ENCODE measurements at regions not wholly inside any gene's neighbourhood (a gene's known extent, or its start where the extent isn't known, plus 50 kb on each side); places are given as distances from the start of the nearest gene placed in this dataset.

DNA sequence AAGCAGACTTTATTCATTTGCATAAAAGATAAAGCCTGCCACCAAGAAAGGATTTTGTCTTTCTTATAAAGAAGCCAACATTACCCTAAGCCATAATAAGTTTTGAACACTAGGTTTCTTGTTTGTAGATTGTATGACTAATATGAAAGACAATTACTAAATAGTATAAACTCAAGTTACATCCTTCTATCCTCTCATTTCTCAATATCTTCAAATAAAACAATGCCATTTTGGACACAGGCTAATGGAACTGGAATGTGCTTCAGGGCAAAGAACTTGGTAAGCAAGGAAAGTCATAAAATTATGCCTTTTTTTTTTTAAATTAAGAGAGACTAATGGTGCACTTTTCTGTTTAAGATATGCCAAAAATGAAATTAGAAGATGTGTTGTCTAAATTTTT is 137.7 kb downstream of the DKK1 start:
- TF ChIP-seq ISL1 (CRISPR knock-in tag; IDR thresholded peaks at IDR 0.05) (peak; percentile 73), TCF4 (CRISPR knock-in tag; IDR thresholded peaks at IDR 0.05; ENCODE audit: borderline replicate concordance) (no peak)
- ATAC-seq: peak; percentile 61; the same call in 2 of the 3 replicates

GRCh38 chr10:52452600-52453493 is 138.8 kb downstream of the DKK1 start:
- TF ChIP-seq ESRRG (CRISPR knock-in tag; IDR thresholded peaks at IDR 0.05): no peak
- ATAC-seq: no peak

GRCh38 chr10:52453501-52453900 is 139.4 kb downstream of the DKK1 start:
- TF ChIP-seq ZFP3 (CRISPR knock-in tag; IDR thresholded peaks at IDR 0.05) (no peak), OSR1 (CRISPR knock-in tag; IDR thresholded peaks at IDR 0.05) (no peak), CSRNP3 (CRISPR knock-in tag; IDR thresholded peaks at IDR 0.05) (no peak)
- ATAC-seq: no peak

GRCh38 chr10:52454491-52454890 is 140.4 kb downstream of the DKK1 start:
- TF ChIP-seq BACH2 (CRISPR knock-in tag; IDR thresholded peaks at IDR 0.05; ENCODE audit: borderline replicate concordance) (no peak), ZFP30 (CRISPR knock-in tag; IDR thresholded peaks at IDR 0.05) (no peak), ZNF8 (CRISPR knock-in tag; IDR thresholded peaks at IDR 0.05) (no peak), TSHZ2 (CRISPR knock-in tag; IDR thresholded peaks at IDR 0.05) (no peak), GLIS3 (CRISPR knock-in tag; IDR thresholded peaks at IDR 0.05) (no peak), PPARA (CRISPR knock-in tag; IDR thresholded peaks at IDR 0.05; ENCODE audit: borderline replicate concordance) (no peak), ZNF565 (CRISPR knock-in tag; conservative IDR thresholded peaks at IDR 0.05; ENCODE audit: low read depth) (no peak), TOX (CRISPR knock-in tag; IDR thresholded peaks at IDR 0.05; ENCODE audit: borderline replicate concordance) (no peak), ZFP3 (CRISPR knock-in tag; IDR thresholded peaks at IDR 0.05) (no peak), CSDC2 (CRISPR knock-in tag; IDR thresholded peaks at IDR 0.05) (no peak)
- TF ChIP-seq, protein P1, sequence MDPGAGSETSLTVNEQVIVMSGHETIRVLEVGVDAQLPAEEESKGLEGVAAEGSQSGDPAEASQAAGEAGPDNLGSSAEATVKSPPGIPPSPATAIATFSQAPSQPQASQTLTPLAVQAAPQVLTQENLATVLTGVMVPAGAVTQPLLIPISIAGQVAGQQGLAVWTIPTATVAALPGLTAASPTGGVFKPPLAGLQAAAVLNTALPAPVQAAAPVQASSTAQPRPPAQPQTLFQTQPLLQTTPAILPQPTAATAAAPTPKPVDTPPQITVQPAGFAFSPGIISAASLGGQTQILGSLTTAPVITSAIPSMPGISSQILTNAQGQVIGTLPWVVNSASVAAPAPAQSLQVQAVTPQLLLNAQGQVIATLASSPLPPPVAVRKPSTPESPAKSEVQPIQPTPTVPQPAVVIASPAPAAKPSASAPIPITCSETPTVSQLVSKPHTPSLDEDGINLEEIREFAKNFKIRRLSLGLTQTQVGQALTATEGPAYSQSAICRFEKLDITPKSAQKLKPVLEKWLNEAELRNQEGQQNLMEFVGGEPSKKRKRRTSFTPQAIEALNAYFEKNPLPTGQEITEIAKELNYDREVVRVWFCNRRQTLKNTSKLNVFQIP (CRISPR knock-in tag; IDR thresholded peaks at IDR 0.05; ENCODE audit: borderline replicate concordance, low read depth): no peak
- no peak for ATAC-seq

- TF ChIP-seq CSDC2 (CRISPR knock-in tag; IDR thresholded peaks at IDR 0.05) (no peak), ZNF8 (CRISPR knock-in tag; IDR thresholded peaks at IDR 0.05) (no peak), GLIS3 (CRISPR knock-in tag; IDR thresholded peaks at IDR 0.05) (no peak), RARB (CRISPR knock-in tag; IDR thresholded peaks at IDR 0.05) (no peak), BACH2 (CRISPR knock-in tag; IDR thresholded peaks at IDR 0.05; ENCODE audit: borderline replicate concordance) (no peak), ZNF565 (CRISPR knock-in tag; conservative IDR thresholded peaks at IDR 0.05; ENCODE audit: low read depth) (no peak), SNAI2 (CRISPR knock-in tag; IDR thresholded peaks at IDR 0.05) (no peak), ZNF70 (CRISPR knock-in tag; IDR thresholded peaks at IDR 0.05) (no peak), PPARA (CRISPR knock-in tag; IDR thresholded peaks at IDR 0.05; ENCODE audit: borderline replicate concordance) (no peak), OSR1 (CRISPR knock-in tag; IDR thresholded peaks at IDR 0.05) (no peak)
- TF ChIP-seq, protein P2, sequence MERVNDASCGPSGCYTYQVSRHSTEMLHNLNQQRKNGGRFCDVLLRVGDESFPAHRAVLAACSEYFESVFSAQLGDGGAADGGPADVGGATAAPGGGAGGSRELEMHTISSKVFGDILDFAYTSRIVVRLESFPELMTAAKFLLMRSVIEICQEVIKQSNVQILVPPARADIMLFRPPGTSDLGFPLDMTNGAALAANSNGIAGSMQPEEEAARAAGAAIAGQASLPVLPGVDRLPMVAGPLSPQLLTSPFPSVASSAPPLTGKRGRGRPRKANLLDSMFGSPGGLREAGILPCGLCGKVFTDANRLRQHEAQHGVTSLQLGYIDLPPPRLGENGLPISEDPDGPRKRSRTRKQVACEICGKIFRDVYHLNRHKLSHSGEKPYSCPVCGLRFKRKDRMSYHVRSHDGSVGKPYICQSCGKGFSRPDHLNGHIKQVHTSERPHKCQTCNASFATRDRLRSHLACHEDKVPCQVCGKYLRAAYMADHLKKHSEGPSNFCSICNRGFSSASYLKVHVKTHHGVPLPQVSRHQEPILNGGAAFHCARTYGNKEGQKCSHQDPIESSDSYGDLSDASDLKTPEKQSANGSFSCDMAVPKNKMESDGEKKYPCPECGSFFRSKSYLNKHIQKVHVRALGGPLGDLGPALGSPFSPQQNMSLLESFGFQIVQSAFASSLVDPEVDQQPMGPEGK (CRISPR knock-in tag; IDR thresholded peaks at IDR 0.05; ENCODE audit: borderline replicate concordance): no peak
- ATAC-seq: peak; percentile 26; the same call in 2 of the 3 replicates
These were observed 141.0 kb downstream of the DKK1 start for GRCh38 chr10:52455098-52455497.
